ENCODE measurements at regions not wholly inside any gene's neighbourhood (a gene's known extent, or its start where the extent isn't known, plus 50 kb on each side); places are given as distances from the start of the nearest gene placed in this dataset.

GRCh38 chr2:34486965-34487364 lies 887.9 kb upstream of the FAM98A start:
- no peak for DNase-seq (ENCODE audit: extremely low spot score, unreplicated experiment)
- no peak overlapping the region for H3K27ac Mint-ChIP-seq
- H3K9me3 Mint-ChIP-seq = no peaks in the 10 kb centered on the region
- no peak for TF ChIP-seq CTCF (conservative IDR thresholded peaks at IDR 0.05)
- H3K27me3 Mint-ChIP-seq = no peaks in the 10 kb centered on the region
- H3K36me3 Mint-ChIP-seq = no peaks in the 10 kb centered on the region
- H3K4me1 Mint-ChIP-seq (ENCODE audit: unreplicated experiment) = no peaks in the 10 kb centered on the region
- H3K4me3 Mint-ChIP-seq = no peak overlapping the region

GRCh38 chr2:34481542-34481941 lies 882.4 kb upstream of the FAM98A start:
- Mint-ChIP-seq H3K4me1 (ENCODE audit: unreplicated experiment) (no peaks in the 10 kb centered on the region), H3K36me3 (no peaks in the 10 kb centered on the region), H3K9me3 (no peaks in the 10 kb centered on the region), H3K27ac (no peak overlapping the region), H3K4me3 (no peak overlapping the region), H3K27me3 (no peaks in the 10 kb centered on the region)
- no peak for TF ChIP-seq CTCF (conservative IDR thresholded peaks at IDR 0.05)
- DNase-seq (ENCODE audit: extremely low spot score, unreplicated experiment) = no peak

GRCh38 chr2:34480366-34480765 lies 881.3 kb upstream of the FAM98A start:
- H3K4me1 Mint-ChIP-seq (ENCODE audit: unreplicated experiment) = no peaks in the 10 kb centered on the region
- no peak overlapping the region for H3K4me3 Mint-ChIP-seq
- H3K9me3 Mint-ChIP-seq = no peaks in the 10 kb centered on the region
- H3K36me3 Mint-ChIP-seq = no peaks in the 10 kb centered on the region
- no peak for DNase-seq (ENCODE audit: extremely low spot score, unreplicated experiment)
- H3K27me3 Mint-ChIP-seq = no peaks in the 10 kb centered on the region
- TF ChIP-seq CTCF (conservative IDR thresholded peaks at IDR 0.05) = no peak
- no peak overlapping the region for H3K27ac Mint-ChIP-seq

- Mint-ChIP-seq H3K4me1 (ENCODE audit: unreplicated experiment) (no peaks in the 10 kb centered on the region), H3K36me3 (no peaks in the 10 kb centered on the region), H3K4me3 (no peak overlapping the region), H3K27ac (no peak overlapping the region), H3K27me3 (no peaks in the 10 kb centered on the region), H3K9me3 (no peaks in the 10 kb centered on the region)
- TF ChIP-seq CTCF (conservative IDR thresholded peaks at IDR 0.05) = no peak
- no peak for DNase-seq (ENCODE audit: extremely low spot score, unreplicated experiment)
These were observed 876.1 kb upstream of the FAM98A start for GRCh38 chr2:34475156-34475555.

- no peak for DNase-seq (ENCODE audit: extremely low spot score, unreplicated experiment)
- Mint-ChIP-seq H3K27me3 (no peaks in the 10 kb centered on the region), H3K27ac (no peak overlapping the region), H3K36me3 (no peaks in the 10 kb centered on the region), H3K4me1 (ENCODE audit: unreplicated experiment) (no peaks in the 10 kb centered on the region), H3K4me3 (no peak overlapping the region), H3K9me3 (no peaks in the 10 kb centered on the region)
- TF ChIP-seq CTCF (conservative IDR thresholded peaks at IDR 0.05) = no peak
These were observed 875.5 kb upstream of the FAM98A start for GRCh38 chr2:34474646-34475045.

- Mint-ChIP-seq H3K27ac (no peak overlapping the region), H3K36me3 (no peaks in the 10 kb centered on the region)
These were observed 848.0 kb upstream of the FAM98A start for GRCh38 chr2:34447097-34447496.

More at GRCh38 chr2:34447097-34447496, 848.0 kb upstream of the FAM98A start:
- no peak overlapping the region for H3K4me3 Mint-ChIP-seq
- H3K9me3 Mint-ChIP-seq = peaks cover 10% of the 10 kb centered on the region
- no peaks in the 10 kb centered on the region for H3K4me1 Mint-ChIP-seq (ENCODE audit: unreplicated experiment)
- H3K27me3 Mint-ChIP-seq = no peaks in the 10 kb centered on the region
- no peak for TF ChIP-seq CTCF (conservative IDR thresholded peaks at IDR 0.05)
- DNase-seq (ENCODE audit: extremely low spot score, unreplicated experiment) = no peak
